Breast epithelium (tissue), 3 donors: ENCODE measurements at regions not wholly inside any gene's neighbourhood (a gene's known extent, or its start where the extent isn't known, plus 50 kb on each side); places are given as distances from the start of the nearest gene placed in this dataset.

ENCODE experiments used
- CTCF ChIP-seq, 3 donors: fragments of 450-650 bp; IDR thresholded peaks; one replicate each; pipeline ENCODE4 v1.5.1; 2016 to 2017; ENCODE audit warnings: antibody characterized with exemption in 3 of 3, mild to moderate bottlenecking in 3 of 3, moderate library complexity in 3 of 3
- POLR2A ChIP-seq: fragments of 450-650 bp; IDR thresholded peaks from one replicate; pipeline ENCODE4 v1.6.1; 2016; ENCODE audit warnings: antibody characterized with exemption, mild to moderate bottlenecking, moderate library complexity
- POLR2AphosphoS5 ChIP-seq, 3 donors: sonication (generic); formaldehyde crosslinking; IDR thresholded peaks; one replicate each; pipeline ENCODE4 v1.6.1; 2017; ENCODE audit warnings: antibody characterized with exemption in 3 of 3

GRCh38 chr1:198908995-198909394, 270.2 kb downstream of the PTPRC start:
- TF ChIP-seq CTCF (IDR thresholded peaks at IDR 0.05) (no peak), POLR2AphosphoS5 (IDR thresholded peaks at IDR 0.05) (no peak), POLR2A (no peak)
